ENCODE measurements at regions not wholly inside any gene's neighbourhood (a gene's known extent, or its start where the extent isn't known, plus 50 kb on each side); places are given as distances from the start of the nearest gene placed in this dataset.
"Not testable (repeated sequence)": the region's sequence is repeated elsewhere in the genome, so short reads cannot be mapped to it uniquely, and the experiment has no call there.

DNA sequence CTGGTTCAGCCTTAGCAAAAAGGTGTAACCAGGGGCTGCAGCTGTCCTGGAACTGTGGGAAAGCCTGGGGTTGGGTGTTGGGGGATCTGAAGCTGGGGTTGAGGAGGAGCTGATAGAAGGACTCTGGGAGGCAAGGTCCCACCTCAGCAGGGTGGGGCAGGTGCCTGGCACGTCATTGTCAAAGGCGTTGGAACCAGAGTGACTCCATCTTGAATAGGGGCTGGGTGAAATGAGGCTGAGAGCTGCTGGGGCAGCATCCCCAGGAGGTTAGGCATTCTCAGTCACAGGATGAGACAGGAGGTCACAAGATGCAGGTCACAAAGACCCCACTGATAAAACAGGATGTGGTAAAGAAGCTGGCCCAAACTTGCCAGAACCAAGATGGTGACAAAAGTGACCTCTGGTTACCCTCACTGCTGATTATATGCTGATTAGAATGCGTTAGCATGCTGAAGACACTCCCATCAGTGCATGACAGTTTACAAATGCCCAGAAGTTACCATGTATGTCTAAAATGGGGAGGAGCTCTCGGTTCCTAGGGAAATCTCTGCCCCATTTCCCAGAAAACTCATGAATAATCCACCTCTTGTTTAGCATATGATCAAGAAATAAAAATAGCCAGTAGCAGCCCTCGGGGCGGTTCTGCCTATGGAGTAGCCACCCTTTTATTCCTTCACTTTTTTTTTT lies 85.4 kb downstream of the IER5 start:
- no peak for DNase-seq

DNA sequence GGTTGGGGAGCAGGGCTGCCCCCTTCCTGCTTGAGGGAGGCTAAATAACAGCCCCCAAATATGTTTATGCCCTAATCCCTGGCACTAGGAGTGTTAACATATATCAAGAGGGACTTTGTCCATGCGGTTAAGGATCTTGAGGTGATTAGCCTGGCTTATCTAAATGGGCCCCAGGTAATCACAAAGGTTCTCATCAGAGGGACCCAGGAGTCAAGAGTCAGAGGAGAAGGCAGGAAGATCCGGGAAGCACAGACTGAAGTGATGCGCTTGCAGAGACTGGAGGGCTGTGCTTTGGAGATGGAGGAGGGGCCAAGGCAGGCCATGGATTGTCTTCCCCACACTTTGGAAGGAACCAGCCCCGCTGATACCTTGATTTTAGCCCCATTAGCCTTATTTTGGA lies 86.4 kb downstream of the IER5 start:
- DNase-seq, result no peak

DNA sequence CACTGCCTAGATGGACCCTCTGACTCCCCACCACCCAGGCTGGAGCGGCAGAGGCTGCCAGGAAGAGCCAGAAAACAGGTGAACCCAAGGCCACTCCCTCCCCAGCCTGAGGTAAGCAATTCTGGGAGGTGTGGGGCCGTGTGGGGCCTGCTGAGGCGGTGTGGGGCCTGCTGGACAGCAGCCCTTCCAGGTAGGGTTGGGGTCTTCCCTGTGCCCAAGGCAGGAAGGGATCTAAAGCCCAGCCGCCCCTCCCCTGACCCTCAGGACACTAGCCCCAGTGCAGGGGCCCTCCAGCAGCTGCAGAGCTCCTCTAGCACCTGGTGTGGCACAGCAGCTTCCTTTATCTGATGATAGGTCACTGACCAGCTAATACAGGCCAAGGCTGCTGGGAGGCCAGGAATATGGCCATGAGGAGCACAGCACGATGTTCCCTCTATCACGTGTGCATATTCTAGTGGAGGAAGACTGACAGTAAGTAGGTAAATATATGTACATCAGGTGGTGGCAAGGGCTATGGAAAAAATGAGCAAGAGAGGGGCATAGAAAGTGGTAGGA lies 86.9 kb downstream of the IER5 start:
- DNase-seq, result no peak

DNA sequence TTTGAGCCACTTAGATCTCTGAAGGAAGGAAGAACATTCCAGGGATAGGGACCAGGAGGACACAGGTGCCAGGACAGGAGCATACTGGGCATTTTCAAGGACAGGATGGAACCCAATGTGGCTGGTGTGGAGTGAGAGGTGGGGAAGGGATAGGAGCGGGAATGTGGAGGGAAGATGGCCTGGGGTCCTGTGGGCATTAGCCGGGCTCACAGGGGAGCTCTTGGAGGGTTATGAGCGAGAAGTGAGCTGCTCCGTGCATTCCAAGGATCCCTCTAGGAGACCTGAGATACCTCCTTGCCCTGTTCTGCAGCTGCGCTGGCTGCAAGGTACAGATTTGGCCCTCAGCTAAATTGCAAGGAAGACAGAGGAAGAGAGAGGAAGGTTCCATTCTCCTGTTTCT lies 87.5 kb downstream of the IER5 start:
- DNase-seq, result no peak

DNA sequence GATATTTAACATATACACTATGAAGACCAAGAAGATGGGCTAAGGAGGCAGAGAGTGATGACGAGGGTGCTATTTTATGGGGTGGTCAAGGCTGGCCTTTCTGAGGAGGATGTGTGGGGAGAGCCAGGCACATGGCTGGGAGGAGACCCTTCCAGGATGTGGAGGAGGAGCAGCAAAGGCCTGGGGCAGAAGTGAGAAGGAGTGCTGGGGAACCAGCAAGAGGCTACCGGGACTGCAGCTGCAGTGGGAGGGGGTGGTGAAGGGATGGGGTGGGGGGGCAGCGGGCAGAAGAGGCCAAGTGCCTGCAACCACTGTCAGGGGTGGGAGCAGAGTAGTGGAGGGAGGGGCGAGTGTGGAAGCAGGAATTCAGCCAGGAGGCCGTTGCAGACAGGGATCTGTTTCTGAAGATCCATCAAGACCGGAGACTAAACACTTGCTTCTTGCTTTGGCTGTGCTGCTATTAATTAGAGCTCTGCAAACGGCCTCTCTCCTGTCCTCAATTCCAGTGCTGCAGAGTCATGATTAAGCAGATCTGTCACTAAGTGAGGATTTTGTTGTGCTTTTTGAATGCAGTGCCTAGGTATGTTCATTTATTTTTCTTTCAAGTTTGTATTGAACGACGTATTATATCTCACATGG lies 89.9 kb downstream of the IER5 start:
- DNase-seq, result no peak

DNA sequence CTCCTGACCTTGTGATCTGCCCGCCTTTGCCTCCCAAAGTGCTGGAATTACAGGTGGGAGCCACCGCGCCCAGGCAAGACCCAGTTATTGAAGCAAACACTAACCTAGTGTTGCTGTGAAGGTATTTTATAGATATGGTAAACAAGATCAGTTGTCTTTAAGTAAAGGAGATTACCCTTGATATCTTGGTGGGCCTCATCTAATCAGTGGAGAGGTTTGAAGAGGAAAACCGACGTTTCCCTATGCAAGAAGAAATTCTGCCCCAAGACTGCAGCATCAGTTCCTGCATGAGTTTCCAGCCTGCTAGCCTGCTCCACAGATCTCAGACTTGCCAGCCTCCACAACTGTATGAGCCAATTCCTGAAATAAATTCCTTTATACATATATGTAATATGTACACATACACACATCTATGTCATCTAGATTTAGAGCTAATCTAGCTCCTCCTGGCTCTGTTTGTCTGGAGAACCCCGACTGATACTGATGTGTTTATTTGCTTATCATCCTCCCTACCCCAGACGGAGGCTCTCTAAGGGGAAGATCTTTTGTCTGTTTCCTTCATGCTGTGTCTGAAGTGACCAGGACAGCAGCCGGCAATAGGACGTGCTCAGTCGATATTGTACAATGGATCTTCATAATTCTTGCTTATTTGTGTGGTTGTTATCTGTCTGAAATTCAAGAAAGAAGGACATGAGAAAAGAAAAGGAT lies 90.9 kb downstream of the IER5 start:
- DNase-seq, result no peak

DNA sequence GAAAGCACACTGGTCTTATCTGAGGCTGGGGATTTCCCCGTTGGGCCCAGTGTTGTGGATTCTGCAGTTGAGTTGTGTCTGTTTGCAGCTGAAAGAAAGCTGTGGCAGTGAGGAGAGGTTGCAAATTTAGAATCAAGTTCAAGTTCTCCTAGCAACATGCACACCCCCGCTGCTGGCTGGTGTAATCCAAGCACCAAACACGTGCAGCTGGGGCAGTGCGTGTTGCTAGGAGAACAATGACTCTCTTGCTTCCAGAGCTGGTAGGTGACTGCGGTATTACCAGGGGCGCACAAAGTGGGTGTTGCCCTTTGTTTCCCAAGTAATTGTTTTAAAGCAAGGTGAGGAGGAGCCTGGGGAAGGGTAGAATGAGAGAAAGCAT lies 91.5 kb downstream of the IER5 start:
- DNase-seq, result no peak

DNA sequence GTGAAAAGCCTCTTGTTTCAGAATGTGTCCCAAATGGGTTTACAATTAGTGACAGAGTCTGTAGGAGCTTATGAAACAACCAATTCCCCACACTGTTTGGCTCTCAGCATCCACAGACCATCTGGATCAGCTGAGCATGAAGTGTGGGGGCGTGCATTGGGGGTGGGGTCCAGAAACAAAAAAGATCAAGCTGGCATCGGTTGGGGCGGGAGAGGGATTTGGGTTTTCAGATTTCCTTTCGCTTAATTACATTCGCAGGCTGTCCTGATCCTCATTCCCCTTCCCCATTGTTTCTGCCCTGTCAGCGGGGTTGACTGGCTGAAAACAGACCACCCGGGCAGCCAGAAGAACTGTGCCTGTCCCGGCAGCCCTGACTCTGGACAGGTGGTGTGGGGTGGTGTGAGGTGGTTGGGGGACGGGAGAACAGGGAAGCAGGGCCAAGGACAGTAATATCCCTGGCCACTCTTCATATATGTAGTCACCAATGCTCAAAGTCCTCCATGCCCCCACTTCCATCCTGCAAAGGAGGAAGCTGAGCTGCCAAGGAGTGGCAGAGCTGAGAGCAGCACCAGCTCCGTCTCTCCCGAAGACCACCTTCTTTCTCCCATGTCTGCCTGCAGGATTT lies 92.0 kb downstream of the IER5 start:
- no peak for DNase-seq

DNA sequence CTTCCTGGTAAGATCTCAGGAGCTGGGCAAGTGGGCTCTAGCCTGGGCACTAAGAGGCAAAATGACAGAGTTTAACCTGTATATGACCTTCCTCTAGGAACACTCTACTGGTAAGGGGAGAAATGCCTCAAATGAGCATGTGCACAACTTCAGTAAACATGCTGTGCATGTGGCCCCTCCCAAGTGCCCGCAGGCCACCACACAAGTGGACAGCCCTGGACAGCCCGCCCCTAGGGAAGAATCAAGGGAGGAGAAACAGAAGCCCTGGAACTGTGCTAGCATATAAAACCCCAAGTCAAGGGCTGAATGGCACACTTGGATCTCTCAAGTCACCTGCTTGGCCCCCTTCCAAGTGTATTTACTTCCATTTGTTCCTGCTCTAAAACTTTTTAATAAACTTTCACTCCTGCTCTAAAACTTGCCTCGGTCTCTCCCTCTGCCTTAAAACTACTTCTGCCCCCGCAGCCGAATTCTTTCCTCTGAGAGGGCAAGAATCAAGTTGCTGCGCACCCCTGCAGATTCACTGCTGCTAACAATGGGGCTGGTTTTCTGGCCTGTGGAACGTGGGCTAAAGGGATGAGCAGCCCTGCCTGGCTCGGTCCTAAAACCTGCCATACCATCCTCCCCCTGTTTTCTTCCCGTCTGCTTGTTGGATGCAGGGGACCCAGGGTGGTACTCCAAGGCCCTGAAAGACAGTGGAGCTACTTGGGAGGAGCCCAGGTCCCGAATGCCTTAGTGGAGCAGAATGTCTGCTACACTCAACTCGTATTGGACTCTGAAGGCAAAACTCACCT lies 93.5 kb downstream of the IER5 start:
- no peak for DNase-seq

DNA sequence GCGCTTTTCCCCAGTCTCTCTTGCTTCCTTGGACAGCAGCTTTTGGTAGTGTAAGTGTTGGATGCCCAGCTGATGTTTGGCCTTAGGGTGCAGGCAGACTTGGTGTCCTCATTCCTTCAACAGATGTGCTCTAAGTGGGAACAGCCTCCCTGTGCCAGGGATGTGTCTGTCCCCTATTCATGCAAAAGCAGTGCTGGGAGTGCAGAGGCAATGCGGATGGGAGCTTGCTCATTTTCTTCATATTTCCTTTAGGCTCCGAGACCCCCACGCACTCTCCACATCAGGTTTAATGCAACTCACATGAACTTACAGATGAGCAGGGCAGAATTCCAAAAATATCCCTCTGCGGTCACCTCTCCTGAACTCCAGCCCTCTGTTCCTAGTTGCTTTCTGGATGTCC lies 96.1 kb downstream of the IER5 start:
- no peak for DNase-seq

DNA sequence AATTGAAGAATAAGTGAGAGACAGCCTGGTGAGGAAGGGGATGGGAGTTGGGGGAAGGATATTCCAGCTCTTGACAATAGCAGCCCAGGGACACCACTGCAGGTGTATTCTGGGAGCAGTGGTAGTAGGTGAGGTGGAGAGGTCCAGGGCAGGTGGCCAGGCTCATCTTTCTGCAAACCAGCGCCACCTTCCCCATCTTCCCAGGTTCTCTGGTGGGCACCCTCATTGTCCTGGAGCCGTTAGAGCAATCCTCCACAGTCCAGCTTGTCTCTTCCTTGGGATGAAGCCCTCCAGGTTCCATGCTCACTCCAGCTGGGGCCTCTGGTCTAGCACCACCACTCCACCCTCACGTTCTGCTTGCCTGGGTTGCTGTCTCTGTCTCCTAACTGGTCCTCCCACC lies 97.0 kb downstream of the IER5 start:
- DNase-seq, result no peak

DNA sequence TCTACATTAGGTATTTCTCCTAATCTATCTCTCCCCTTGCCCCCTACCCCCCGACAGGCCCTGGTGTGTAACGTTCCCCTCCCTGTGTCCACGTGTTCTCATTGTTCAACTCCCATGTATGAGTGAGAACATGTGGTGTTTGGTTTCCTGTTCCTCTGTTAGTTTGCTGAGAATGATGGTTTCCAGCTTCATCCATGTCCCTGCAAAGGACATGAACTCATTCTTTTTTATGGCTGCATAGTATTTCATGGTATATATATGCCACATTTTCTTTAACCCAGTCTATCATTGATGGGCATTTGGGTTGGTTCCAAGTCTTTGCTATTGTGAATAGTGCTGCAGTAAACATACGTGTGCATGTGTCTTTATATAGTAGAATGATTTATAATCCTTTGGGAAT lies 97.6 kb downstream of the IER5 start:
- DNase-seq, result not testable (repeated sequence)

DNA sequence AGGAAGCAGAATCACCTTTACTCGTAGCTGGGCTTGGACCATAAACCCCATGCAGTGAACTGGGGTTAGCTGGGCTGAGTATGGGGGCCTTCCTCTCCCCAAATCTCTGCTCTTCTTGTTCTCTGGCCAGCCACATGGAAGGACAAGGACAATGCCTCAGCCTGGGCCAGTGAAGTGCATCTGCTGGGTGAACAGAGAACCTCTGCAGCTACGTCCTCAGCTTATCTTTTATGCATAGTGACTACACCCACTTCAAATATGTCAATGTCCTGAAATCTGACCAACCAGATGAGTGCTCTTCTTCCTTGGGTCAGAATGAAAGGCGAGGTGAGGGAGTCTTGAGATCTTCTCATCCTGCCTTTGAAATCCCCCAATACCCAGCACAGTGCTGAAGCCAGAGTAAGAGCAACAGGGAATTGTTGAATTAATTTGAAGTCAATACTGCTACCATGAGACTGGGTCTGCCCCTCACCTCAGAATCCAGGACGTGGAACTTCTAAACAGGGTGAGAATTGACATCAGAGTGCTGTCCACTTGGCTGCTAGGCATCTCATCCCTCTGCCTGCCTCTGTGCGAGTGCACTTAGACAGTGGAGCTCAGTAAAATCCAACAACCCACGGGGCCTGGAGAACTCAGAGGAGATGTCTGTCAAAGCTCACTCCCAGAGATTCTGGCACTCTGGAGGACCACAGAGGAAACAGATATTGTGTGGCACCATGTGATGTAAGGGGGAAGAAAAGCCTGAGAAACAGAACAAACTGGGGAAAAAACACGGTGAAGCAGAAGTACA lies 99.0 kb downstream of the IER5 start:
- DNase-seq, result no peak

DNA sequence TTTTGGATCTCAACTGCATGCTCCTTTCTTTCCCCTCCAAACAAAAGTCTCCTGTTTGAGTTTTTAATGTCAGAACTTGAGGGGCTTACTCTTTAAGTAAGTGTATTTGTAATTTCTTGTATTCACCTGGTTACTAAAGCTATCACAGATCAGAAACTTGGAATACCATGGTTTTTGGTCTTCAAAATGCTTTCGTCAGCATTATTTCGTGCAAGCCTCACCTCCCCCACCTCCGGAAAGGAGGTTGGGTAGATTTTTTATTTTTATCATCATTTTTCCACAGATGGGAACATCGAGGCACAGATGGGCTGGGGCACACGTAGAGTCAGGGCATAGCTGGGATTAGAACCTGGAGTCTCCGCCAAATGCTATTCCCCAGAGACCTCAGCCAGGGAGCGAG lies 100.7 kb downstream of the IER5 start:
- DNase-seq, result no peak

DNA sequence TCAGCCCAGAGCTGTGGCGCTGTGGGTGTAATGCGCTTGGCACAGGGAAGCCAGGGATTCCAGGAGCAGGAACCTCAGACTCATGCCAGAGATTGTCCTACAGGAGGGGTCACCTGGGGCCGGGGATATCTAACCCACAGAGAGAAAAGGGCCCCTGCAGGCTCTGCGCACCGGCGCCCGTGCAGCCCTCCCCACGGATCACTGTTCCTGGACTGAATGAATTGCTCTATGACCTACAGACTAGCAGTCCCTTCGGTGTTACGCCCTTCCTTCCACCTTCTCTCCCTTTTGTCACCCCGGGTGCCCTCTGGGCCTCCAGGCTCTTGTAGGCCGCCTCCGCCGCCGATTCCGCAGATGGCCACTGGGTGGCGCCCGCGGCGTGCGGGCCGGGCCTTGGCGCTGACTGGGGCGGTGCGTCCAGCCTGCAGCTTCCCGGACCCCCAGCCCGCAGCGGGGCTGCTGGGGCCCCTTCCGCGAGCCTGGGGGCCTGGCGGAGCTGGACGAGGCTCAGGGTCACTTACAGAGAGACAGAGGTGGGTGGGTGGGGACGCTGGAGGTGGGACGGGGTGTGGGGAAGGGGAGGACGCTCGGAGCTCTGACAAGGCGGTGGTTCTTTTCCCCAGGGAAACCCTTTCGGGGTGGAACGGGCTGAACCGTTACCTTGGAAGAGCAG lies 101.3 kb downstream of the IER5 start:
- DNase-seq, result no peak

DNA sequence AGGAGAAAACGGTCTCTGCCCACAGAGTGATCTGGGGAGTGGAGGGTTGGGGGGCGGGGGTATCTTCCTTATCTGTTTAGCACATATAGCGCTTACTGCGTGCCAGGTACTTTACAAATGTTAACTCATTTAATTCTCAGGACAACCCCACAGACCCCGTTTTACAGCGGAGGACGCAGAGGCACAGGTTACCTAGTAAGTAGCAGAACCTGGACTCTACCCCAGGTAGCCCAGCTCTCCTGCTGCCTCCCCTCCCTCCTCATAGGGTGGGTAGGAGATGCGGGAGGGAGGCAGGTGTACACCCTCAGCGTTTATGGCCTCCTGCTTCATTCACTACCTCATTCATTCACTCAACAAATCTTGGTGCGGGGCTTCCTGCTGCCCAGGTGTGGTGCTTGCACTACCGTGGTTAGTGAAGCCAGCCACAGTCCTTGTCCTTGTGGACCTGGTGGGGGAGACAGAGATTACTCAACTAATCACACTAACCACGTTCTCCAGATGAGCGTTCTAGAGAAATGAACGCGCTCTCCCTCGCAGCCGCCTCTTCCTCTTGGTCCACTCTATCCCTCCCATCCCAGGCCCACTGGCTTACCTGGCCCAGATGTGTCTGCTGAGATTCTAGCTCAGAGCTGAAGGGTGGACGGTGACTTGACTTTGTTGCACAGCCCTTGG lies 102.0 kb downstream of the IER5 start:
- no peak for DNase-seq

DNA sequence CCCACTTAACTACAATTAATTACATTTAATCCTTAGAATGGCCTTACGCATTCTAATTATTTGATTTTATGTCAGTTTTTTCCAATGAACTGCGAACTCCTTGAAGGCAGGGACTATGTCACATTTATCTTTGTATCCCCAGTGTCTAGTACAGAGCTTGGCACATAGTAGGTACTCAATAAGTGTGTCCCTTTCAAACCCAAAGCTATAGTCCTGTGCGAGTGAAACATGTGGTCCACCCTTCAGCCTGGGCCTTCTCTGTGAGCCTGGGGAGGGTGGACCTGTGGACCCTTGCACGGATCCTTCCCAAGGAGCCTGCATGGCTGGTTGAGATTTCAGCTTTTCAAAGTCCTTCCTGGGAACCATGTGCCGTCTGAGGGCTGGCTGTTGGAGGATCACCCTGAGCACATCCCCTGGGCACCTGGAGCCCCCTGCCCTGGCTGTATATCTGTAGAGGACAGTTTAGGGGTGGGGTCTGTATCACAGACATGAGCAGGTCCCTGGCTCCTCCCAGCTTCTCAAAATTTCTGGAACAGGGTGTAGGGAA lies 103.1 kb downstream of the IER5 start:
- DNase-seq, result no peak

DNA sequence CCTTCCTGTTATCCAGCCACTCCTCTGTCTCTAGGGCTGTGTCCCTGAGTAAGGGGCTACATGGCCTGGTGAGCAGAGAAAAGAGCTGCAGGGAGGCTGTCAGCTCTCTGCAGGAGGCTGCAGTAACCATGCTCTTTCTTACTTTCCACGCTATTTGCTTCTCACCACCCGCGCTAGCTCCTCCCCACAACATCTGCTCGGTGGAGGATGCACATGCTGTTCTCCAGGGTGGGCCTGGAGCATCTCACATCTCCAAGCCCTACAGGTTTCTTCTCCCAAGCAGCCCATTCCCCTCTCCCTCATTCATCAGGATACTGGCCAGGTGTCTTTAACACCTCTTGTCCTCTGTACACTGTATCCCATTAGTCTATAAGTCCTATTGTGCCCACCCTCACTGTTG lies 103.8 kb downstream of the IER5 start:
- DNase-seq, result no peak

DNA sequence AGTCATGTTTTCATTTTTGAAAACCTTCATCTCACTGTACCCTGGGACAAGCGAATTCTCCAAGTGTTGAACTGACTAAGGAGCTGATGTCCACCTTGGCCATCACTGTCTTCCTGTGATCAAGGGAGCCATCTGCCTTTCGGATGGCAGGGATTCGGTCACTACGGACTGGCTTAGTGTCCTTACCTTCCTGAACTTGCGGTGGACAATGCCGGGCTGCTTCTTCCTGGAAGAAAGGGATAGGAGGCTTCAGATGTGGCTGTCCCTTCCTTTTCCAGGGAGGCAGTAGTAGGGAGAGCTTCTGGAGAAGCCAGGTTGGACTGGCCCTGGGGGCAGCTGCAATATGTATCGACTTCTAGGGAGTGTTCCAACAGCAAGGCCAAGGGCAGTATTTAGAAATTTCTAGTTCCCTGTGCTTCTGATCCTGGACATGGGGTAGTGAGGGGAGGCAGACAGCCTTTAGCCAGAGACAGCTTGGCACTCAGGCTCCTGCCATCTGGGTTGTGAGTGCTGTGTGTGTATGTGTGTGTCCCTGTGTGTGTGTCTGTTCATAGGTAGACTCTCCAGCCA lies 114.6 kb downstream of the IER5 start:
- no peak for DNase-seq

DNA sequence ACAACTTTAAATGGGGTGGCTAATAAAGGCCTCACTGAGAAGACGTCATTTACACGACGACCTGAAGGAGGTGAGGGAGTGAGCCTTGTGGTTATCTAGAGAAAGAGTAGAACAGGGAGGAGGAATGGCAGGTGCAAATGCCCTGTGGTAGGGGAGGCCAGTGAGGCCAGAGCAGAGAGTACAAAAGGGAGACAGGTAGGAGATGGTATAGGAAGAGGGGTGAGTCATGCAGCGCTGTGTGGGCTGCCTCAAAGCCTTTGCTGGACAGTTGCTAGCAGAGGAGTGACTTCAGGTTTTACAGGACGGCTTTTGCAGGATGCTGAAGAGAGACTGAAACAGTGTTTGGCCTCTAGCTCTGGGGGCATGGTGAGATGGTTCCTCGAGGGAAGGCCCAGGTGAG lies 116.0 kb downstream of the IER5 start:
- no peak for DNase-seq

Measured in NCI-H2029 treated with DMSO at 0.1 percent for 48 hours (cell line).